DND-41 (cell line): ENCODE measurements at regions not wholly inside any gene's neighbourhood (a gene's known extent, or its start where the extent isn't known, plus 50 kb on each side); places are given as distances from the start of the nearest gene placed in this dataset.

Experiments used
- ATAC-seq: fragments of 200-7000 bp; cut with Tn5 transposase; 3 replicates; pipeline ENCODE4 v1.9.1; 2021; ENCODE audit warnings: low read depth; ENCODE audit not compliant: insufficient read depth
- DNase-seq: peaks from one replicate; pipeline ENCODE4 v3.0.0-alpha.2; 2020
- H2AFZ ChIP-seq: 2 replicates; pipeline ENCODE4 v1.6.0; 2012; ENCODE audit warnings: low read depth, low read length
- H3K27ac ChIP-seq: 2 replicates; pipeline ENCODE4 v1.5.1; 2012; ENCODE audit warnings: low read length, inconsistent platforms
- H3K27me3 ChIP-seq: fragments of 200-600 bp; sonication (generic); 2 replicates; pipeline ENCODE4 v1.6.0; 2012; ENCODE audit warnings: low read length, mild to moderate bottlenecking, inconsistent platforms; ENCODE audit not compliant: insufficient read depth, poor library complexity
- H3K36me3 ChIP-seq: 2 replicates; pipeline ENCODE4 v1.5.1; 2012; ENCODE audit warnings: low read length, inconsistent platforms; ENCODE audit not compliant: insufficient read depth
- H3K4me1 ChIP-seq: 2 replicates; pipeline ENCODE4 v1.5.1; 2012; ENCODE audit warnings: mild to moderate bottlenecking, low read length; ENCODE audit not compliant: insufficient read depth
- H3K4me2 ChIP-seq: 2 replicates; pipeline ENCODE4 v1.6.0; 2012; ENCODE audit warnings: mild to moderate bottlenecking, moderate library complexity, low read length, inconsistent platforms; ENCODE audit not compliant: insufficient read depth
- H3K4me3 ChIP-seq, 2 experiments: fragments of 200-600 bp in 1 of 2; shearing (Covaris generic) in 1 of 2; 2 replicates each; pipeline ENCODE4 v1.5.1; 2012 to 2016; ENCODE audit warnings: inconsistent platforms in 2 of 2, low read length in 2 of 2, mild to moderate bottlenecking in 2 of 2, low read depth in 1 of 2, moderate library complexity in 1 of 2
- H3K79me2 ChIP-seq: 2 replicates; pipeline ENCODE4 v1.6.0; 2012; ENCODE audit warnings: low read length, inconsistent platforms; ENCODE audit not compliant: insufficient read depth
- H3K9ac ChIP-seq: 2 replicates; pipeline ENCODE4 v1.6.0; 2012; ENCODE audit warnings: low read depth, mild to moderate bottlenecking, inconsistent platforms, low read length, moderate library complexity
- H3K9me3 ChIP-seq: 2 replicates; pipeline ENCODE4 v1.5.1; 2012; ENCODE audit warnings: low read length, moderate library complexity, mild to moderate bottlenecking, inconsistent platforms; ENCODE audit not compliant: insufficient read depth, severe bottlenecking
- H4K20me1 ChIP-seq: 2 replicates; pipeline ENCODE4 v1.6.0; 2012; ENCODE audit warnings: low read length; ENCODE audit not compliant: insufficient read depth
- CTCF ChIP-seq: IDR thresholded peaks from 2 replicates; pipeline ENCODE4 v1.5.1; 2012; ENCODE audit warnings: borderline replicate concordance, low read length, moderate library complexity, mild to moderate bottlenecking; ENCODE audit not compliant: poor library complexity, severe bottlenecking; ENCODE audit errors: extremely low read depth
- EZH2 ChIP-seq: IDR thresholded peaks from 3 replicates; pipeline ENCODE4 v1.6.1; 2012; ENCODE audit warnings: borderline replicate concordance, low read depth, mild to moderate bottlenecking, moderate library complexity, low read length, inconsistent platforms; ENCODE audit not compliant: severe bottlenecking

- Histone ChIP-seq H3K9ac (no peak overlapping the region), H3K9me3 (no peaks in the 10 kb centered on the region), H3K4me2 (no peak overlapping the region), H3K79me2 (no peaks in the 10 kb centered on the region), H3K27me3 (no peaks in the 10 kb centered on the region), H3K4me3 (no peak overlapping the region), H3K27ac (no peak overlapping the region), H2AFZ (no peak overlapping the region), H4K20me1 (no peaks in the 10 kb centered on the region), H3K4me1 (no peaks in the 10 kb centered on the region), H3K36me3 (no peaks in the 10 kb centered on the region)
- no peak for DNase-seq
- no peak for ATAC-seq
- TF ChIP-seq CTCF, result no peak
- TF ChIP-seq EZH2, result no peak
Observed at GRCh38 chr4:67051000-67051789, 494.1 kb downstream of the CENPC start.

- Histone ChIP-seq H3K4me2 (no peak overlapping the region), H3K9me3 (no peaks in the 10 kb centered on the region), H3K27me3 (no peaks in the 10 kb centered on the region), H4K20me1 (no peaks in the 10 kb centered on the region), H2AFZ (no peak overlapping the region), H3K9ac (no peak overlapping the region), H3K4me3 (no peak overlapping the region), H3K36me3 (no peaks in the 10 kb centered on the region), H3K27ac (no peak overlapping the region), H3K4me1 (no peaks in the 10 kb centered on the region), H3K79me2 (no peaks in the 10 kb centered on the region)
- ATAC-seq (no peak), DNase-seq (no peak)
- no peak for TF ChIP-seq EZH2
- no peak for TF ChIP-seq CTCF
Observed at GRCh38 chr4:67049446-67049845, 495.9 kb downstream of the CENPC start.

- DNase-seq (no peak), ATAC-seq (no peak)
- no peaks in the 10 kb centered on the region for H3K36me3 ChIP-seq
- no peaks in the 10 kb centered on the region for H3K4me1 ChIP-seq
- H4K20me1 ChIP-seq, result no peaks in the 10 kb centered on the region
- H3K4me2 ChIP-seq, result no peak overlapping the region
- no peak overlapping the region for H2AFZ ChIP-seq
- no peak overlapping the region for H3K27ac ChIP-seq
- H3K9ac ChIP-seq, result no peak overlapping the region
- no peaks in the 10 kb centered on the region for H3K27me3 ChIP-seq
- H3K9me3 ChIP-seq, result no peaks in the 10 kb centered on the region
- H3K79me2 ChIP-seq, result no peaks in the 10 kb centered on the region
- no peak overlapping the region for H3K4me3 ChIP-seq
- TF ChIP-seq CTCF, result no peak
- no peak for TF ChIP-seq EZH2
Observed at GRCh38 chr4:67048530-67048929, 496.8 kb downstream of the CENPC start.
